Keratinocyte (primary cell): ENCODE measurements at regions not wholly inside any gene's neighbourhood (a gene's known extent, or its start where the extent isn't known, plus 50 kb on each side); places are given as distances from the start of the nearest gene placed in this dataset.

ENCODE experiments used
- CTCF ChIP-seq, 3 experiments: IDR thresholded peaks in 1 of 3; conservative IDR thresholded peaks in 1 of 3; optimal IDR thresholded peaks in 1 of 3; 2 replicates in 2 of 3; 3 replicates in 1 of 3; pipeline versions ENCODE3 to v1.5.1; 2011; ENCODE audit warnings: low read length in 3 of 3, mild to moderate bottlenecking in 3 of 3, moderate library complexity in 2 of 3, control low read depth in 1 of 3, inconsistent platforms in 1 of 3; ENCODE audit not compliant: insufficient read depth in 2 of 3; ENCODE audit errors: extremely low read depth in 1 of 3
- EZH2 ChIP-seq: IDR thresholded peaks from one replicate; pipeline ENCODE4 v1.6.1; 2012; ENCODE audit warnings: inconsistent platforms, mild to moderate bottlenecking, low read length, moderate library complexity

- TF ChIP-seq CTCF (optimal IDR thresholded peaks at IDR 0.05 in 1 of 3, IDR thresholded peaks at IDR 0.05 in 1 of 3, conservative IDR thresholded peaks at IDR 0.05 in 1 of 3; ENCODE audit: extremely low read depth in 1 of 3, insufficient read depth in 2 of 3, low read length in 3 of 3) (no peak), EZH2 (no peak)
Observed at GRCh38 chr12:41627476-41627875, 439.4 kb downstream of the PDZRN4 start.
